OCI-LY7 (cell line): ENCODE measurements at regions not wholly inside any gene's neighbourhood (a gene's known extent, or its start where the extent isn't known, plus 50 kb on each side); places are given as distances from the start of the nearest gene placed in this dataset.

ENCODE experiments used
- BruUV-seq: library from RNA; stranded (reverse); fragments of 400-500 nt; replicated peaks from 2 replicates; lab custom pipeline; 2021; lab: Mats Ljungman, UMichigan
- CTCF ChIA-PET: fragments of 300-600 bp; sonication (Branson Sonifier 250); formaldehyde crosslinking; loops from one replicate; lab custom pipeline; 2022; ENCODE audit warnings: antibody characterized with exemption; ENCODE audit not compliant: unreplicated experiment; lab: Charles Lee
- POLR2A ChIA-PET: fragments of 300-600 bp; sonication (Branson Sonifier 250); formaldehyde crosslinking; loops from one replicate; lab custom pipeline; 2022; ENCODE audit warnings: antibody characterized with exemption; lab: Charles Lee
- DNase-seq: peaks from one replicate; pipeline ENCODE4 v3.0.0-alpha.2; 2015; ENCODE audit warnings: low spot score
- H2AFZ ChIP-seq: fragments of 200-600 bp; sonication (generic), shearing (Covaris generic); 2 replicates; pipeline ENCODE4 v1.6.1; 2014; ENCODE audit warnings: mild to moderate bottlenecking, antibody characterized with exemption, low read length, moderate library complexity
- H3K27ac ChIP-seq: fragments of 200-600 bp; sonication (generic); 2 replicates; pipeline ENCODE4 v1.5.1; 2014; ENCODE audit warnings: mixed run types, low read depth, mild to moderate bottlenecking, moderate library complexity, low read length, inconsistent platforms; ENCODE audit not compliant: poor library complexity, severe bottlenecking
- H3K36me3 ChIP-seq: fragments of 200-600 bp; sonication (generic); 2 replicates; pipeline ENCODE4 v1.6.1; 2014; ENCODE audit warnings: mild to moderate bottlenecking, antibody characterized with exemption, low read length, moderate library complexity, mixed read lengths; ENCODE audit not compliant: insufficient read depth
- H3K4me1 ChIP-seq: fragments of 200-600 bp; sonication (generic); 2 replicates; pipeline ENCODE4 v1.5.1; 2014; ENCODE audit warnings: mild to moderate bottlenecking, low read length; ENCODE audit not compliant: insufficient read depth, poor library complexity, severe bottlenecking
- H3K4me2 ChIP-seq: fragments of 200-600 bp; sonication (generic); 2 replicates; pipeline ENCODE4 v1.6.1; 2014; ENCODE audit warnings: mild to moderate bottlenecking, low read length
- H3K4me3 ChIP-seq: fragments of 200-600 bp; sonication (generic); 2 replicates; pipeline ENCODE4 v1.5.1; 2014; ENCODE audit warnings: mild to moderate bottlenecking, low read depth, low read length; ENCODE audit not compliant: poor library complexity, severe bottlenecking
- H3K79me2 ChIP-seq: fragments of 200-600 bp; sonication (generic); 2 replicates; pipeline ENCODE4 v1.6.1; 2016; ENCODE audit warnings: low read depth, mild to moderate bottlenecking, low read length, moderate library complexity, mixed read lengths; ENCODE audit not compliant: insufficient read depth
- H3K9me2 ChIP-seq: fragments of 200-600 bp; sonication (generic); 2 replicates; pipeline ENCODE4 v1.6.1; 2016; ENCODE audit warnings: mild to moderate bottlenecking, low read length, mixed read lengths; ENCODE audit not compliant: insufficient read depth
- H3K9me3 ChIP-seq: fragments of 200-600 bp; sonication (generic); 2 replicates; pipeline ENCODE4 v1.6.1; 2014; ENCODE audit warnings: mild to moderate bottlenecking, mixed run types, low read length, mixed read lengths
- H4K20me1 ChIP-seq: fragments of 200-600 bp; sonication (generic); 2 replicates; pipeline ENCODE4 v1.6.1; 2014; ENCODE audit warnings: mild to moderate bottlenecking, antibody characterized with exemption, low read length, moderate library complexity, mixed read lengths; ENCODE audit not compliant: insufficient read depth
- EZH2phosphoT487 ChIP-seq: fragments of 200-600 bp; sonication (generic); IDR thresholded peaks from 2 replicates; pipeline ENCODE4 v1.6.1; 2018; ENCODE audit warnings: low read depth, borderline replicate concordance, mild to moderate bottlenecking, mixed run types, antibody characterized with exemption, low read length, moderate library complexity, mixed read lengths
- intact Hi-C: fragments of 100-400 bp; cut with micrococcal nuclease; formaldehyde crosslinking; loops from one replicate; pipeline ENCODE4 v1.10.0; 2022; ENCODE audit not compliant: unreplicated experiment
- TF ChIP-seq, protein P1 (sequence below): fragments of 200-600 bp; sonication (generic); conservative IDR thresholded peaks from 2 replicates; pipeline ENCODE4 v1.5.1; 2014; ENCODE audit warnings: mild to moderate bottlenecking, antibody characterized with exemption, low read length, moderate library complexity, mixed read lengths

- CTCF ChIA-PET: no interaction called here
Measured at GRCh38 chr20:56194042-56194441, 54.5 kb upstream of the MC3R start.

DNA sequence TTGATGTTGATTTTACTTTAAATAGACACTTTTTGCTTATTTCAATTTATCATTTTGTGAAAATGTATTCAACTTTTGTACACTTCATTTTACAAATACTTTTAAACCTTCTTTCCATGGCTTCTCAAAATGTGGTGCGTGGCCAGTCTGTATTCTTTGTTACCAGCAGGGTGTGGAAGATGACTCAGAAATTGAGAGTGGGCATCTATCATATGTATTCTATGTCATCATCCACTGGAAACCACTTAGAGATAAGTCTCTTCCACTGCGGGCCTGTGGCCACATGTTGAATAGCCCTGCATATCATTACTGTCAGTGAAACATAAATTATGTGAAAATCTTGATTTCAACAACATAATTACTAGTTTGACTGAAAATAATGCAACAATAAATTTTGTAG lies 52.6 kb upstream of the MC3R start:
- intact Hi-C loops: no loop called here
- no peaks in the 10 kb centered on the region for H3K9me2 ChIP-seq
- H3K9me3 ChIP-seq: peaks cover 18% of the 10 kb centered on the region
- no peaks in the 10 kb centered on the region for H3K79me2 ChIP-seq
- H3K27ac ChIP-seq: no peak overlapping the region
- no TSS peak for BruUV-seq
- no peak overlapping the region for H3K4me2 ChIP-seq
- H3K36me3 ChIP-seq: no peaks in the 10 kb centered on the region
- no peak overlapping the region for H2AFZ ChIP-seq
- H3K4me3 ChIP-seq: no peak overlapping the region
- ChIA-PET CTCF (no interaction called here), POLR2A (no interaction called here)
- H4K20me1 ChIP-seq: no peaks in the 10 kb centered on the region
- TF ChIP-seq, protein P1, sequence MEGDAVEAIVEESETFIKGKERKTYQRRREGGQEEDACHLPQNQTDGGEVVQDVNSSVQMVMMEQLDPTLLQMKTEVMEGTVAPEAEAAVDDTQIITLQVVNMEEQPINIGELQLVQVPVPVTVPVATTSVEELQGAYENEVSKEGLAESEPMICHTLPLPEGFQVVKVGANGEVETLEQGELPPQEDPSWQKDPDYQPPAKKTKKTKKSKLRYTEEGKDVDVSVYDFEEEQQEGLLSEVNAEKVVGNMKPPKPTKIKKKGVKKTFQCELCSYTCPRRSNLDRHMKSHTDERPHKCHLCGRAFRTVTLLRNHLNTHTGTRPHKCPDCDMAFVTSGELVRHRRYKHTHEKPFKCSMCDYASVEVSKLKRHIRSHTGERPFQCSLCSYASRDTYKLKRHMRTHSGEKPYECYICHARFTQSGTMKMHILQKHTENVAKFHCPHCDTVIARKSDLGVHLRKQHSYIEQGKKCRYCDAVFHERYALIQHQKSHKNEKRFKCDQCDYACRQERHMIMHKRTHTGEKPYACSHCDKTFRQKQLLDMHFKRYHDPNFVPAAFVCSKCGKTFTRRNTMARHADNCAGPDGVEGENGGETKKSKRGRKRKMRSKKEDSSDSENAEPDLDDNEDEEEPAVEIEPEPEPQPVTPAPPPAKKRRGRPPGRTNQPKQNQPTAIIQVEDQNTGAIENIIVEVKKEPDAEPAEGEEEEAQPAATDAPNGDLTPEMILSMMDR: no peak
- no peak for TF ChIP-seq EZH2phosphoT487
- no peaks in the 10 kb centered on the region for H3K4me1 ChIP-seq
- DNase-seq: no peak

More at GRCh38 chr20:56194042-56194441, 54.5 kb upstream of the MC3R start:
- no peaks in the 10 kb centered on the region for H3K79me2 ChIP-seq
- POLR2A ChIA-PET: interaction anchor here (0.6 kb wide), 1 partner anchor 619 kb away, joined by 3 read pairs; no protein-coding TSS in a partner anchor
- H3K9me2 ChIP-seq: no peaks in the 10 kb centered on the region
- no peak overlapping the region for H3K4me2 ChIP-seq
- no peaks in the 10 kb centered on the region for H3K36me3 ChIP-seq
- intact Hi-C loops: no loop called here
- no peak for DNase-seq
- no peak for TF ChIP-seq EZH2phosphoT487
- TF ChIP-seq, protein P1: no peak
- H2AFZ ChIP-seq: no peak overlapping the region
- H4K20me1 ChIP-seq: no peaks in the 10 kb centered on the region
- no peaks in the 10 kb centered on the region for H3K4me1 ChIP-seq
- no peak overlapping the region for H3K27ac ChIP-seq
- no peak overlapping the region for H3K4me3 ChIP-seq
- H3K9me3 ChIP-seq: 0 out of 2 replicates have a peak, but pooled peaks cover 4% of the 10 kb centered on the region
- no TSS peak for BruUV-seq
